IMR-90 (cell line): ENCODE measurements at regions not wholly inside any gene's neighbourhood (a gene's known extent, or its start where the extent isn't known, plus 50 kb on each side); places are given as distances from the start of the nearest gene placed in this dataset.

Experiments used
- ATAC-seq: fragments of 200-7000 bp; cut with Tn5 transposase; 2 replicates; pipeline ENCODE4 v1.9.1; 2020; ENCODE audit warnings: low read depth, mild to moderate bottlenecking, moderate library complexity
- BruUV-seq: library from RNA; stranded (reverse); fragments of 400-500 nt; replicated peaks from 2 replicates; lab custom pipeline; 2021; lab: Mats Ljungman, UMichigan
- CTCF ChIA-PET: fragments of 300-600 bp; formaldehyde crosslinking; extraction: SDS; loops from one replicate; lab custom pipeline; 2021; ENCODE audit warnings: antibody characterized with exemption; lab: Yijun Ruan, JAX
- POLR2A ChIA-PET: fragments of 300-600 bp; sonication (Branson Sonifier 250); formaldehyde crosslinking; loops from one replicate; lab custom pipeline; 2022; ENCODE audit warnings: antibody characterized with exemption; ENCODE audit not compliant: unreplicated experiment; lab: Charles Lee
- DNase-seq: peaks from one replicate; pipeline ENCODE4 v3.0.0; 2013
- H2AFZ ChIP-seq: replicated peaks from 2 replicates; pipeline ENCODE3; 2013; ENCODE audit warnings: low read length, mild to moderate bottlenecking; ENCODE audit not compliant: poor library complexity
- H2AK5ac ChIP-seq: 2 replicates; pipeline ENCODE4 v1.6.1; 2013; ENCODE audit warnings: low read depth, low read length, inconsistent platforms
- H2AK9ac ChIP-seq: replicated peaks from 2 replicates; pipeline ENCODE3; 2013; ENCODE audit warnings: mild to moderate bottlenecking, low read depth, low read length, moderate library complexity; ENCODE audit not compliant: poor library complexity
- H2BK120ac ChIP-seq: 2 replicates; pipeline ENCODE4 v1.6.1; 2013; ENCODE audit warnings: low read depth, low read length, inconsistent platforms
- H2BK15ac ChIP-seq: 3 replicates; pipeline ENCODE4 v1.6.1; 2013; ENCODE audit warnings: low read depth, low read length, inconsistent platforms
- H2BK20ac ChIP-seq: 2 replicates; pipeline ENCODE4 v1.6.1; 2013; ENCODE audit warnings: low read depth, mild to moderate bottlenecking, inconsistent platforms, low read length, moderate library complexity
- H2BK5ac ChIP-seq: 2 replicates; pipeline ENCODE4 v1.6.1; 2013; ENCODE audit warnings: mild to moderate bottlenecking, low read depth, low read length, inconsistent platforms; ENCODE audit not compliant: poor library complexity, severe bottlenecking
- H3K14ac ChIP-seq: replicated peaks from 2 replicates; pipeline ENCODE4 v1.6.1; 2013; ENCODE audit warnings: low read depth, low read length, inconsistent platforms
- H3K18ac ChIP-seq: 2 replicates; pipeline ENCODE4 v1.6.1; 2013; ENCODE audit warnings: low read depth, low read length, control low read depth
- H3K23ac ChIP-seq: 2 replicates; pipeline ENCODE4 v1.6.1; 2013; ENCODE audit warnings: low read depth, low read length, inconsistent platforms
- H3K27ac ChIP-seq: 2 replicates; pipeline ENCODE4 v1.5.1; 2013; ENCODE audit warnings: mild to moderate bottlenecking, control low read depth, low read length; ENCODE audit not compliant: insufficient read depth
- H3K27me3 ChIP-seq: 2 replicates; pipeline ENCODE4 v1.6.1; 2013; ENCODE audit warnings: low read length; ENCODE audit not compliant: control insufficient read depth, insufficient read depth
- H3K36me3 ChIP-seq: 2 replicates; pipeline ENCODE4 v1.6.1; 2013; ENCODE audit warnings: low read length, mixed read lengths; ENCODE audit not compliant: control insufficient read depth, insufficient read depth
- H3K4ac ChIP-seq: 2 replicates; pipeline ENCODE4 v1.6.1; 2013; ENCODE audit warnings: low read depth, low read length, inconsistent platforms
- H3K4me1 ChIP-seq: 2 replicates; pipeline ENCODE4 v1.6.1; 2013; ENCODE audit warnings: low read length, mixed read lengths; ENCODE audit not compliant: control insufficient read depth, insufficient read depth
- H3K4me2 ChIP-seq: 2 replicates; pipeline ENCODE4 v1.6.1; 2013; ENCODE audit warnings: low read depth, mild to moderate bottlenecking, control low read depth, low read length, moderate library complexity
- H3K4me3 ChIP-seq: 2 replicates; pipeline ENCODE4 v1.5.1; 2013; ENCODE audit warnings: low read depth, mild to moderate bottlenecking, control low read depth, low read length, moderate library complexity; ENCODE audit not compliant: insufficient read depth
- H3K56ac ChIP-seq: 2 replicates; pipeline ENCODE4 v1.6.1; 2013; ENCODE audit warnings: low read length, inconsistent platforms; ENCODE audit not compliant: insufficient read depth; ENCODE audit errors: extremely low read depth
- H3K79me1 ChIP-seq, 2 experiments: 2 replicates each; pipeline ENCODE4 v1.6.1; 2013; ENCODE audit warnings: low read length in 2 of 2, inconsistent platforms in 1 of 2, low read depth in 1 of 2
- H3K9ac ChIP-seq: 2 replicates; pipeline ENCODE4 v1.6.1; 2013; ENCODE audit warnings: low read depth, low read length, control low read depth
- H3K9me1 ChIP-seq: 2 replicates; pipeline ENCODE4 v1.6.1; 2013; ENCODE audit warnings: low read length, inconsistent platforms; ENCODE audit not compliant: insufficient read depth
- H3K9me3 ChIP-seq: 2 replicates; pipeline ENCODE4 v1.6.1; 2013; ENCODE audit warnings: low read length; ENCODE audit not compliant: control insufficient read depth, insufficient read depth
- H4K20me1 ChIP-seq: 2 replicates; pipeline ENCODE4 v1.6.1; 2013; ENCODE audit warnings: low read length, inconsistent platforms; ENCODE audit not compliant: insufficient read depth
- H4K5ac ChIP-seq: 2 replicates; pipeline ENCODE4 v1.6.1; 2013; ENCODE audit warnings: mild to moderate bottlenecking, low read depth, low read length, control low read depth
- H4K8ac ChIP-seq, 2 experiments: 2 replicates each; pipeline ENCODE4 v1.6.1; 2013; ENCODE audit warnings: low read depth in 2 of 2, low read length in 2 of 2, control low read depth in 1 of 2, inconsistent platforms in 1 of 2
- H4K91ac ChIP-seq: 2 replicates; pipeline ENCODE4 v1.6.1; 2013; ENCODE audit warnings: low read depth, low read length, inconsistent platforms; ENCODE audit not compliant: insufficient read depth
- CEBPB ChIP-seq: IDR thresholded peaks from 2 replicates; pipeline ENCODE4 v1.6.1; 2012; ENCODE audit warnings: low read depth, low read length, improper control_type of control experiment
- CHD1 ChIP-seq: IDR thresholded peaks from 2 replicates; pipeline ENCODE4 v1.6.1; 2012; ENCODE audit warnings: low read depth, low read length, improper control_type of control experiment
- CTCF ChIP-seq: conservative IDR thresholded peaks from 2 replicates; pipeline ENCODE4 v1.5.1; 2012; ENCODE audit warnings: mild to moderate bottlenecking, low read depth, low read length, improper control_type of control experiment
- FOS ChIP-seq: fragments of 150-350 bp; IDR thresholded peaks from 2 replicates; pipeline ENCODE4 v1.6.1; 2016; ENCODE audit warnings: low read depth, low read length
- MAFK ChIP-seq: IDR thresholded peaks from 2 replicates; pipeline ENCODE4 v1.6.1; 2012; ENCODE audit warnings: low read depth, low read length, improper control_type of control experiment
- MAZ ChIP-seq: IDR thresholded peaks from 2 replicates; pipeline ENCODE4 v1.6.1; 2012; ENCODE audit warnings: low read depth, mild to moderate bottlenecking, low read length, improper control_type of control experiment, moderate library complexity, borderline replicate concordance
- POLR2A ChIP-seq: IDR thresholded peaks from 2 replicates; pipeline ENCODE4 v1.6.1; 2012; ENCODE audit warnings: mild to moderate bottlenecking, low read depth, low read length
- RAD21 ChIP-seq: IDR thresholded peaks from 2 replicates; pipeline ENCODE4 v1.6.1; 2012; ENCODE audit warnings: low read length, improper control_type of control experiment
- WGBS, 2 experiments: methylation state at CpG; one replicate each; pipeline versions ENCODE4 v1.1.5 to v1.1.7; 2013; ENCODE audit warnings: missing lambda C conversion rate in 2 of 2; ENCODE audit not compliant: insufficient read length in 1 of 2; ENCODE audit errors: extremely low coverage in 2 of 2; 5-methylcytosine and 5-hydroxymethylcytosine counted together
- dilution Hi-C: fragments of 300-500 bp; cut with HindIII; formaldehyde crosslinking; loops from one replicate; pipeline ENCODE4 v1.14.3; 2018; ENCODE audit warnings: low sequenced_read_pairs; ENCODE audit not compliant: unreplicated experiment
- in situ Hi-C: fragments of 300-500 bp; cut with MboI; formaldehyde crosslinking; loops from 3 replicates; pipeline ENCODE4 v1.14.3; 2019; ENCODE audit warnings: low sequenced_read_pairs, inconsistent platforms, mixed read lengths
- intact Hi-C: fragments of 100-400 bp; cut with micrococcal nuclease; formaldehyde crosslinking; loops from 2 replicates; pipeline ENCODE4 v1.10.0; 2022
- TF ChIP-seq, protein P1 (sequence below): fragments of 150-350 bp; IDR thresholded peaks from 2 replicates; pipeline ENCODE4 v1.6.1; 2016; ENCODE audit warnings: low read depth, mild to moderate bottlenecking, low read length, moderate library complexity, borderline replicate concordance

DNA sequence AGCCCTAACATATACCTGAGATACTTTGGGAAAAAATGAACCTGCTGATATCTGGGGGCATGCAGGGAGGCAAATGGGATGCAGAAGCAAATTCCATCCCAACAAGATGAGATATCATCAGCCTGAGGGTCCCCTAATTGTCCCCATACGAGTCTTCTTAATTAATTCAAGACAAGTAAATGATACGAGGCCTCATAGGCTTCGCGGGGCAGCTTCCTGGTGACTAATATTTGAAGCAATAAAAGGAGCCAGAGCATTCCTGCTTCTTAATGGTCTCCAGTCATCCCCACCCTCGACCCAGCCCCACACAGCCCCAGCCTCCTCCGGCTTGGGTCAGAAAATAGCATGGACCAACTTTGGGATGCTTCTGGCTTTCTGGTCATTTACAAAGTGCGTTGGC, 99.6 kb upstream of the MSX1 start:
- Histone ChIP-seq H3K9ac (no peak overlapping the region), H3K14ac (no peak overlapping the region), H3K9me3 (no peaks in the 10 kb centered on the region), H2BK120ac (no peak overlapping the region), H3K56ac (no peak overlapping the region), H3K9me1 (no peaks in the 10 kb centered on the region), H4K20me1 (no peaks in the 10 kb centered on the region), H3K79me1 (no peaks in the 10 kb centered on the region), H3K36me3 (no peaks in the 10 kb centered on the region), H3K4me1 (no peaks in the 10 kb centered on the region), H3K18ac (no peak overlapping the region), H4K91ac (no peak overlapping the region), H2BK15ac (no peak overlapping the region), H2AK5ac (no peak overlapping the region), H2BK5ac (no peak overlapping the region), H3K27ac (no peak overlapping the region), H3K23ac (no peak overlapping the region), H2BK20ac (no peak overlapping the region), H3K4ac (no peak overlapping the region), H4K8ac (no peak overlapping the region), H4K5ac (no peak overlapping the region), H3K27me3 (peaks cover 12% of the 10 kb centered on the region; the same call in 1 of the 2 replicates), H3K4me2 (no peak overlapping the region), H2AFZ (no peak overlapping the region), H2AK9ac (no peak overlapping the region), H3K4me3 (no peak overlapping the region)
- BruUV-seq, result no TSS peak
- dilution Hi-C loops (no loop called here), in situ Hi-C loops (no loop called here), intact Hi-C loops (no loop called here)
- POLR2A ChIA-PET, result no interaction called here
- CTCF ChIA-PET, result no interaction called here
- no peak for ATAC-seq
- no CpG with 5 or more reads among the region's 7 CpGs for WGBS, 2 experiments
- no peak for DNase-seq
- no peak for TF ChIP-seq MAZ
- TF ChIP-seq FOS, result no peak
- no peak for TF ChIP-seq MAFK
- no peak for TF ChIP-seq CTCF
- TF ChIP-seq, protein P1, sequence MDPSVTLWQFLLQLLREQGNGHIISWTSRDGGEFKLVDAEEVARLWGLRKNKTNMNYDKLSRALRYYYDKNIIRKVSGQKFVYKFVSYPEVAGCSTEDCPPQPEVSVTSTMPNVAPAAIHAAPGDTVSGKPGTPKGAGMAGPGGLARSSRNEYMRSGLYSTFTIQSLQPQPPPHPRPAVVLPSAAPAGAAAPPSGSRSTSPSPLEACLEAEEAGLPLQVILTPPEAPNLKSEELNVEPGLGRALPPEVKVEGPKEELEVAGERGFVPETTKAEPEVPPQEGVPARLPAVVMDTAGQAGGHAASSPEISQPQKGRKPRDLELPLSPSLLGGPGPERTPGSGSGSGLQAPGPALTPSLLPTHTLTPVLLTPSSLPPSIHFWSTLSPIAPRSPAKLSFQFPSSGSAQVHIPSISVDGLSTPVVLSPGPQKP, result no peak
- no peak for TF ChIP-seq RAD21
- no peak for TF ChIP-seq CHD1
- TF ChIP-seq CEBPB, result no peak
- TF ChIP-seq POLR2A, result no peak
